ENCODE measurements at regions not wholly inside any gene's neighbourhood (a gene's known extent, or its start where the extent isn't known, plus 50 kb on each side); places are given as distances from the start of the nearest gene placed in this dataset.

- TF ChIP-seq POLR2A (IDR thresholded peaks at IDR 0.05) (no peak), CTCF (IDR thresholded peaks at IDR 0.05) (no peak)
- intact Hi-C loops (cut with DNase I; ENCODE audit: low total_unique reads): no loop called here
- H3K36me3 ChIP-seq (ENCODE audit: low read depth, missing control alignments): no peaks in the 10 kb centered on the region
These were observed 138.1 kb upstream of the ANO3 start for GRCh38 chr11:26193694-26194365.

GRCh38 chr11:26194881-26195280 lies 137.0 kb upstream of the ANO3 start:
- Histone ChIP-seq H3K27me3 (no peaks in the 10 kb centered on the region), H3K9me3 (no peaks in the 10 kb centered on the region), H3K4me1 (no peaks in the 10 kb centered on the region), H3K4me3 (no peak overlapping the region), H3K27ac (no peak overlapping the region), H3K36me3 (ENCODE audit: low read depth, missing control alignments) (no peaks in the 10 kb centered on the region)
- TF ChIP-seq CTCF (IDR thresholded peaks at IDR 0.05) (no peak), POLR2A (IDR thresholded peaks at IDR 0.05) (no peak)
- 75 to 80% methylated on average over 1 of the region's 1 CpG for WGBS, 2 donors
- DNase-seq: no peak
- intact Hi-C loops (cut with DNase I; ENCODE audit: low total_unique reads): no loop called here

More at GRCh38 chr11:26193694-26194365, 138.1 kb upstream of the ANO3 start:
- H3K9me3 ChIP-seq: no peaks in the 10 kb centered on the region
- H3K27me3 ChIP-seq: no peaks in the 10 kb centered on the region
- no peaks in the 10 kb centered on the region for H3K4me1 ChIP-seq
- DNase-seq: no peak
- H3K4me3 ChIP-seq: no peak overlapping the region
- H3K27ac ChIP-seq: no peak overlapping the region

GRCh38 chr11:26198532-26199096 lies 133.3 kb upstream of the ANO3 start:
- no peak for DNase-seq
- Histone ChIP-seq H3K36me3 (ENCODE audit: low read depth, missing control alignments) (no peaks in the 10 kb centered on the region), H3K4me1 (no peaks in the 10 kb centered on the region), H3K27ac (no peak overlapping the region), H3K4me3 (no peak overlapping the region), H3K27me3 (no peaks in the 10 kb centered on the region), H3K9me3 (no peaks in the 10 kb centered on the region)
- intact Hi-C loops (cut with DNase I; ENCODE audit: low total_unique reads): no loop called here
- WGBS, 2 donors: 85 to 90% methylated on average over 4 of the region's 4 CpGs
- no peak for TF ChIP-seq CTCF (IDR thresholded peaks at IDR 0.05)
- no peak for TF ChIP-seq POLR2A (IDR thresholded peaks at IDR 0.05)

GRCh38 chr11:26199331-26200095 lies 132.4 kb upstream of the ANO3 start:
- TF ChIP-seq CTCF (IDR thresholded peaks at IDR 0.05): no peak
- no peak for TF ChIP-seq POLR2A (IDR thresholded peaks at IDR 0.05)
- Histone ChIP-seq H3K4me3 (no peak overlapping the region), H3K36me3 (ENCODE audit: low read depth, missing control alignments) (no peaks in the 10 kb centered on the region), H3K27me3 (no peaks in the 10 kb centered on the region), H3K9me3 (no peaks in the 10 kb centered on the region), H3K4me1 (no peaks in the 10 kb centered on the region), H3K27ac (no peak overlapping the region)
- intact Hi-C loops (cut with DNase I; ENCODE audit: low total_unique reads): no loop called here
- 78 to 85% methylated on average over 4 of the region's 4 CpGs for WGBS, 2 donors
- no peak for DNase-seq
